DOHH2 (cell line): ENCODE measurements at regions not wholly inside any gene's neighbourhood (a gene's known extent, or its start where the extent isn't known, plus 50 kb on each side); places are given as distances from the start of the nearest gene placed in this dataset.

ENCODE experiments used
- H3F3A ChIP-seq: fragments of 200-600 bp; sonication (generic), shearing (Covaris generic); 2 replicates; pipeline ENCODE4 v1.6.0; 2016; ENCODE audit warnings: antibody characterized with exemption, mild to moderate bottlenecking; ENCODE audit not compliant: control insufficient read depth, insufficient read depth
- H3K27ac ChIP-seq: fragments of 200-600 bp; sonication (generic); 2 replicates; pipeline ENCODE4 v1.5.1; 2014; ENCODE audit warnings: low read depth, mild to moderate bottlenecking, low read length, moderate library complexity
- H3K27me3 ChIP-seq: fragments of 200-600 bp; sonication (generic); 2 replicates; pipeline ENCODE4 v1.6.1; 2014; ENCODE audit warnings: mild to moderate bottlenecking, low read length, mixed read lengths; ENCODE audit not compliant: control insufficient read depth
- H3K36me3 ChIP-seq: fragments of 200-600 bp; sonication (generic); 2 replicates; pipeline ENCODE4 v1.6.1; 2014; ENCODE audit warnings: mild to moderate bottlenecking, low read length, moderate library complexity, mixed read lengths; ENCODE audit not compliant: control insufficient read depth
- H3K4me1 ChIP-seq: fragments of 200-600 bp; sonication (generic); 2 replicates; pipeline ENCODE4 v1.6.1; 2014; ENCODE audit warnings: mild to moderate bottlenecking, low read length, mixed read lengths; ENCODE audit not compliant: control insufficient read depth
- H3K4me2 ChIP-seq: fragments of 200-600 bp; sonication (generic); 2 replicates; pipeline ENCODE4 v1.6.0; 2014; ENCODE audit warnings: mild to moderate bottlenecking, low read length, moderate library complexity
- H3K4me3 ChIP-seq: fragments of 200-600 bp; sonication (generic); 2 replicates; pipeline ENCODE4 v1.5.1; 2014; ENCODE audit warnings: mild to moderate bottlenecking, low read length, mixed read lengths
- H3K79me2 ChIP-seq: fragments of 200-600 bp; sonication (generic); 2 replicates; pipeline ENCODE4 v1.6.1; 2014; ENCODE audit warnings: mild to moderate bottlenecking, low read length, mixed read lengths; ENCODE audit not compliant: control insufficient read depth
- H3K9me2 ChIP-seq: fragments of 200-600 bp; sonication (generic); replicated peaks from 2 replicates; pipeline ENCODE4 v1.6.1; 2014; ENCODE audit warnings: mild to moderate bottlenecking, low read length, mixed read lengths; ENCODE audit not compliant: control insufficient read depth
- H3K9me3 ChIP-seq: fragments of 200-600 bp; sonication (generic); 2 replicates; pipeline ENCODE4 v1.6.1; 2014; ENCODE audit warnings: antibody characterized with exemption, low read length, mixed read lengths; ENCODE audit not compliant: control insufficient read depth, insufficient read depth
- H4K20me1 ChIP-seq: fragments of 200-600 bp; sonication (generic); 2 replicates; pipeline ENCODE4 v1.6.0; 2014; ENCODE audit warnings: low read depth, mild to moderate bottlenecking, antibody characterized with exemption, low read length, moderate library complexity; ENCODE audit not compliant: control insufficient read depth, insufficient read depth
- EZH2phosphoT487 ChIP-seq: fragments of 200-600 bp; sonication (generic); IDR thresholded peaks from 2 replicates; pipeline ENCODE4 v1.6.1; 2017; ENCODE audit warnings: borderline replicate concordance, mild to moderate bottlenecking, antibody characterized with exemption, low read length, moderate library complexity, mixed read lengths
- TF ChIP-seq, protein P1 (sequence below): fragments of 200-600 bp; sonication (generic); IDR thresholded peaks from one replicate; pipeline ENCODE4 v1.5.1; 2014; ENCODE audit warnings: antibody characterized with exemption, mild to moderate bottlenecking, low read depth, low read length; ENCODE audit not compliant: poor library complexity, severe bottlenecking

DNA sequence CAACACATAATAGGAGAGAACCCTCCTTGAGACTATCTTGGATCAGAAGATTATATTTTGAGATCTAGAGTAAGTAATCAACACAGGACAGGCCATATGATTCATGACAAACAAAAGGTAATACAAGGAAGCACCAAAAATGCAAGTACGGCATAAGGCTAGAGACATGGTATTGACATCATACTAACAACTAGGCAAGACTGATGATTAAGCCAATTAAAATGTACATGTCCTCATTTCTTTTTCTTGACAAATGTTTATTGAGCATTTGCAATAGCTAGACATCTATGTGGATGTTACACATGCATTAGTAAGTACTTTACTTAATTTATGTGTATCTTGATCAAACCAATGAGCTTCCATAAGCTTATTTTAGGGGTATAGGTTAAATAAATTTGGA is 695.7 kb upstream of the GALNTL6 start:
- H3K4me3 ChIP-seq: no peak overlapping the region
- no peaks in the 10 kb centered on the region for H3K4me1 ChIP-seq
- no peak overlapping the region for H3K4me2 ChIP-seq
- no peaks in the 10 kb centered on the region for H3K9me3 ChIP-seq
- TF ChIP-seq, protein P1, sequence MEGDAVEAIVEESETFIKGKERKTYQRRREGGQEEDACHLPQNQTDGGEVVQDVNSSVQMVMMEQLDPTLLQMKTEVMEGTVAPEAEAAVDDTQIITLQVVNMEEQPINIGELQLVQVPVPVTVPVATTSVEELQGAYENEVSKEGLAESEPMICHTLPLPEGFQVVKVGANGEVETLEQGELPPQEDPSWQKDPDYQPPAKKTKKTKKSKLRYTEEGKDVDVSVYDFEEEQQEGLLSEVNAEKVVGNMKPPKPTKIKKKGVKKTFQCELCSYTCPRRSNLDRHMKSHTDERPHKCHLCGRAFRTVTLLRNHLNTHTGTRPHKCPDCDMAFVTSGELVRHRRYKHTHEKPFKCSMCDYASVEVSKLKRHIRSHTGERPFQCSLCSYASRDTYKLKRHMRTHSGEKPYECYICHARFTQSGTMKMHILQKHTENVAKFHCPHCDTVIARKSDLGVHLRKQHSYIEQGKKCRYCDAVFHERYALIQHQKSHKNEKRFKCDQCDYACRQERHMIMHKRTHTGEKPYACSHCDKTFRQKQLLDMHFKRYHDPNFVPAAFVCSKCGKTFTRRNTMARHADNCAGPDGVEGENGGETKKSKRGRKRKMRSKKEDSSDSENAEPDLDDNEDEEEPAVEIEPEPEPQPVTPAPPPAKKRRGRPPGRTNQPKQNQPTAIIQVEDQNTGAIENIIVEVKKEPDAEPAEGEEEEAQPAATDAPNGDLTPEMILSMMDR: no peak
- TF ChIP-seq EZH2phosphoT487: no peak
- H3K36me3 ChIP-seq: no peaks in the 10 kb centered on the region
- H4K20me1 ChIP-seq: no peaks in the 10 kb centered on the region
- no peaks in the 10 kb centered on the region for H3K79me2 ChIP-seq
- H3K27ac ChIP-seq: no peak overlapping the region
- no peaks in the 10 kb centered on the region for H3K27me3 ChIP-seq
- H3F3A ChIP-seq: no peaks in the 10 kb centered on the region
- H3K9me2 ChIP-seq: no peaks in the 10 kb centered on the region

DNA sequence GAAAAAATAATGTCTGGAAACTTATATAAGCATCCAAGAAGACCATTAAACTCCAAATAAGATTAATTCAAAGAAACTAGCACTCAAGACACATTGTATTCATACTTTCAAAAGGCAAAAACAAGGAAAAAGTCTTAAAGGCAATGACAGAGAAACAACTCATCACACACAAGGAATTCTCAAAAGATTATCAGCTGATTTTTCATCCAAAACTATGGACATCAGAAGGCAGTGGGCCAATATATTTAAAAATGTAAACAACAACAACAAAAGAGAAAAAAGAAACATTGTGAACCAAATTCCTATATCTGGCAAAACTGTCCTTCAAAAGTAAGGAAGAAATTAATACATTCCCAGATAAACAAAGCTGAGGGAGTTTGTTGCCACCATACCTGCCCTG is 711.4 kb upstream of the GALNTL6 start:
- Histone ChIP-seq H3K4me1 (no peaks in the 10 kb centered on the region), H3K79me2 (no peaks in the 10 kb centered on the region), H3K4me2 (no peak overlapping the region), H3K27me3 (no peaks in the 10 kb centered on the region), H3K27ac (no peak overlapping the region), H3K9me2 (no peaks in the 10 kb centered on the region; the same call in 1 of the 2 replicates), H3F3A (no peaks in the 10 kb centered on the region), H4K20me1 (no peaks in the 10 kb centered on the region), H3K36me3 (no peaks in the 10 kb centered on the region), H3K4me3 (no peak overlapping the region), H3K9me3 (no peaks in the 10 kb centered on the region)
- TF ChIP-seq EZH2phosphoT487: no peak
- TF ChIP-seq, protein P1: no peak

DNA sequence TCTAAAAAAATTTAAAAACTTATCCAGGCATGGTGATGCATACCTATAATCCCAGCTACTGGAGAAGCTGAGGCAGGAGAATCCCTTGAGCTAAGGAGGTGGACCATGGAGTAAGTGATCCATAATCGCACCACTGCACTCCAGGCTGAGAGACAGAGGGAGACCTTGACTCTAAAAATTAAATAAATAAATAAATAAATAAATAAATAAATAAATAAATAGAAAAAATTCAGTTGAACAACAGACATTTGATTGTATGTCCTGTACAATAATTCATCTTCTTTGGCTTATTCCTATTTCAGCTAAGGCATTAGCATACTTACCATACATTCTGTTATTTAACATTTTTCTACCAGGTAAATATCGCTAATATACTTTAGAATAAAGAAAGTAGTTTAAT is 726.1 kb upstream of the GALNTL6 start:
- no peaks in the 10 kb centered on the region for H3K9me3 ChIP-seq

More for the DNA sequence above, 726.1 kb upstream of the GALNTL6 start:
- Histone ChIP-seq H3K36me3 (no peaks in the 10 kb centered on the region), H3K4me1 (no peaks in the 10 kb centered on the region), H3K27ac (no peak overlapping the region), H3K4me2 (no peak overlapping the region), H3K79me2 (no peaks in the 10 kb centered on the region), H4K20me1 (no peaks in the 10 kb centered on the region), H3K27me3 (no peaks in the 10 kb centered on the region), H3K9me2 (no peaks in the 10 kb centered on the region), H3K4me3 (no peak overlapping the region), H3F3A (no peaks in the 10 kb centered on the region)
- no peak for TF ChIP-seq EZH2phosphoT487
- TF ChIP-seq, protein P1: no peak
